Tibial nerve (tissue), 4 donors: ENCODE measurements at regions not wholly inside any gene's neighbourhood (a gene's known extent, or its start where the extent isn't known, plus 50 kb on each side); places are given as distances from the start of the nearest gene placed in this dataset.

Source experiments
- DNase-seq, 2 donors: peaks; one replicate each; pipeline ENCODE4 v3.0.0-alpha.2; 2019; ENCODE audit warnings: low spot score in 2 of 2
- H3K27ac ChIP-seq, 4 donors: fragments of 200-600 bp; sonication (generic) in 3 of 4; one replicate each; pipeline ENCODE4 v1.5.1; 2017 to 2019; ENCODE audit warnings: mild to moderate bottlenecking in 1 of 4
- H3K27me3 ChIP-seq, 2 donors: fragments of 200-600 bp; sonication (generic) in 1 of 2; one replicate each; pipeline versions ENCODE4 v1.5.1 to v1.6.0; 2017 to 2019
- H3K36me3 ChIP-seq, 3 donors: fragments of 200-600 bp; sonication (generic); one replicate each; pipeline ENCODE4 v1.5.1; 2018 to 2019
- H3K4me1 ChIP-seq, 4 donors: fragments of 200-600 bp; sonication (generic) in 3 of 4; one replicate each; pipeline ENCODE4 v1.5.1; 2017 to 2019
- H3K4me3 ChIP-seq, 4 donors: fragments of 200-600 bp; sonication (generic) in 3 of 4; one replicate each; pipeline ENCODE4 v1.5.1; 2017 to 2019; ENCODE audit warnings: mild to moderate bottlenecking in 1 of 4, moderate library complexity in 1 of 4
- H3K9me3 ChIP-seq, 4 donors: fragments of 200-600 bp; sonication (generic) in 3 of 4; one replicate each; pipeline ENCODE4 v1.5.1; 2017 to 2019
- CTCF ChIP-seq, 5 experiments: fragments of 200-600 bp in 3 of 5; fragments of 450-650 bp in 2 of 5; sonication (generic) in 3 of 5; IDR thresholded peaks; one replicate each; pipeline ENCODE4 v1.5.1; 2016 to 2019; ENCODE audit warnings: antibody characterized with exemption in 5 of 5, mild to moderate bottlenecking in 3 of 5, moderate library complexity in 2 of 5
- EP300 ChIP-seq, 2 donors: sonication (generic); formaldehyde crosslinking; IDR thresholded peaks; one replicate each; pipeline ENCODE4 v1.6.1; 2017; ENCODE audit warnings: antibody characterized with exemption in 2 of 2, mild to moderate bottlenecking in 1 of 2
- POLR2A ChIP-seq, 2 donors: fragments of 450-650 bp; IDR thresholded peaks; one replicate each; pipeline ENCODE4 v1.6.1; 2017; ENCODE audit warnings: antibody characterized with exemption in 2 of 2, mild to moderate bottlenecking in 2 of 2, moderate library complexity in 2 of 2
- WGBS, 2 donors: methylation state at CpG; one replicate each; pipeline ENCODE4 v1.1.5; 2018; 5-methylcytosine and 5-hydroxymethylcytosine counted together

- H3K27me3 ChIP-seq: no peaks in the 10 kb centered on the region
- no peak overlapping the region for H3K4me3 ChIP-seq
- no peak overlapping the region for H3K27ac ChIP-seq
- no peak for TF ChIP-seq POLR2A (IDR thresholded peaks at IDR 0.05)
- no peak for TF ChIP-seq CTCF (IDR thresholded peaks at IDR 0.05)
- TF ChIP-seq EP300 (IDR thresholded peaks at IDR 0.05): no peak
- no peaks in the 10 kb centered on the region for H3K36me3 ChIP-seq
- peaks cover 0 to 85% (median 0%) of the 10 kb centered on the region in 4 donors for H3K9me3 ChIP-seq
- 37 to 44% methylated on average over 7 of the region's 7 CpGs for WGBS, 2 donors
- DNase-seq: no peak
- no peaks in the 10 kb centered on the region for H3K4me1 ChIP-seq
Observed at GRCh38 chr12:34604227-34604626, 581.9 kb downstream of the ALG10 start.

- 71 to 73% methylated on average over 37 of the region's 37 CpGs for WGBS, 2 donors
- H3K4me3 ChIP-seq: no peak overlapping the region
- H3K9me3 ChIP-seq: peaks cover 0 to 83% (median 0%) of the 10 kb centered on the region in 4 donors
- H3K27ac ChIP-seq: no peak overlapping the region
- no peaks in the 10 kb centered on the region for H3K36me3 ChIP-seq
- no peaks in the 10 kb centered on the region for H3K27me3 ChIP-seq
- no peak for DNase-seq
- TF ChIP-seq POLR2A (IDR thresholded peaks at IDR 0.05) (no peak), CTCF (IDR thresholded peaks at IDR 0.05) (no peak), EP300 (IDR thresholded peaks at IDR 0.05) (no peak)
- H3K4me1 ChIP-seq: no peaks in the 10 kb centered on the region
Observed at GRCh38 chr12:34604631-34605509, 582.6 kb downstream of the ALG10 start.

- TF ChIP-seq CTCF (IDR thresholded peaks at IDR 0.05) (no peak), POLR2A (IDR thresholded peaks at IDR 0.05) (no peak), EP300 (IDR thresholded peaks at IDR 0.05) (no peak)
- no peak overlapping the region for H3K4me3 ChIP-seq
- H3K4me1 ChIP-seq: no peaks in the 10 kb centered on the region
- no peak overlapping the region for H3K27ac ChIP-seq
- peaks cover 0 to 81% (median 0%) of the 10 kb centered on the region in 4 donors for H3K9me3 ChIP-seq
- H3K27me3 ChIP-seq: no peaks in the 10 kb centered on the region
- WGBS, 2 donors: 65 to 71% methylated on average over 15 of the region's 15 CpGs
- no peaks in the 10 kb centered on the region for H3K36me3 ChIP-seq
- no peak for DNase-seq
Observed at GRCh38 chr12:34605510-34605887, 583.2 kb downstream of the ALG10 start.

GRCh38 chr12:34605955-34606748, 583.9 kb downstream of the ALG10 start:
- 67 to 75% methylated on average over 27 of the region's 27 CpGs for WGBS, 2 donors
- no peak overlapping the region for H3K27ac ChIP-seq
- peaks cover 0 to 75% (median 0%) of the 10 kb centered on the region in 4 donors for H3K9me3 ChIP-seq
- no peak overlapping the region for H3K4me3 ChIP-seq
- TF ChIP-seq POLR2A (IDR thresholded peaks at IDR 0.05) (no peak), CTCF (IDR thresholded peaks at IDR 0.05) (no peak), EP300 (IDR thresholded peaks at IDR 0.05) (no peak)
- no peaks in the 10 kb centered on the region for H3K27me3 ChIP-seq
- no peak for DNase-seq
- no peaks in the 10 kb centered on the region for H3K36me3 ChIP-seq
- H3K4me1 ChIP-seq: no peaks in the 10 kb centered on the region
